HG02642 (cell line): ENCODE measurements at regions not wholly inside any gene's neighbourhood (a gene's known extent, or its start where the extent isn't known, plus 50 kb on each side); places are given as distances from the start of the nearest gene placed in this dataset.

Experiments
- ATAC-seq: cut with Tn5 transposase; IDR thresholded peaks from one replicate; pipeline ENCODE4 v1.9.1; 2021; ENCODE audit warnings: mild to moderate bottlenecking; ENCODE audit not compliant: unreplicated experiment, poor library complexity

- no peak for ATAC-seq
These were observed 233.6 kb upstream of the SRRM4 start for GRCh38 chr12:118747771-118748170.

- no peak for ATAC-seq
These were observed 232.6 kb upstream of the SRRM4 start for GRCh38 chr12:118748478-118749380.

GRCh38 chr12:118749646-118750045 lies 231.7 kb upstream of the SRRM4 start:
- ATAC-seq: no peak

DNA sequence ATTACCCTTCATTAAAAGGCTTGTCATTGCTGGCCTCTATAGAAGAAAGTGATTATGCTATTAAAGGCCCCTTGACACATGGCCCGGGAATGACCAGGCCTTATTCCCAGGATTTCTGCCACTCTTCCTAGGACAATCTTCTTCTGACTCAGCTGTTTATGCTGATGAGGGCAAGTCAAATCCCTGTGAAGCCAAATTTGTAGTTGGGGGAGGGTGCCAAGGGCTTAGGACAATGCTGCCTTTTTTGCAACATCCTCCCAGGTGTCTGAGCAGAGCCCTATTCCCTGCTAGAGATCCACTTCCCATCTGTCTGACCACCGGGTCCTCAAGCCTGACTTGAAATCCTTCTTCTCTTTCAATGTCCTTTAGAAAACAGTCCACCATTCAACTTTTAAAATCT lies 230.7 kb upstream of the SRRM4 start:
- ATAC-seq: no peak

DNA sequence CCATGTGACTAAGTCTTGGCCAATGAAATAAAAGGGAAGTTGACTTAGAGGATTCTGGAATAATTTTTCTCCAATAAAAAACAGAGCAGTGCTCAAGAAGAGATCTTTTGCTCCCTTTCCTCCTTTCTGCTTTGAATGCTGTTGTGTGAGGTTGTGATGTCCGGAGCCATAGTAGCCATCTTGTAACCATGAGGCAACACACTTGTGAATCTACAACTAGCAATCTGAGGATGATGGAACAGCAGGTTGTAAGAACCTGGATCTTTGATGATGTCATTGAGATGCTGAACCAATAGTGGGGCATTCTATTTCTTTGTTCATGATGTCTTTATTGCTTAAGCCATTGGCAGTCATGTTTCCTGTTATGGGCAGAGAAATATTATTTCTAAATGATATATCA lies 230.0 kb upstream of the SRRM4 start:
- no peak for ATAC-seq

DNA sequence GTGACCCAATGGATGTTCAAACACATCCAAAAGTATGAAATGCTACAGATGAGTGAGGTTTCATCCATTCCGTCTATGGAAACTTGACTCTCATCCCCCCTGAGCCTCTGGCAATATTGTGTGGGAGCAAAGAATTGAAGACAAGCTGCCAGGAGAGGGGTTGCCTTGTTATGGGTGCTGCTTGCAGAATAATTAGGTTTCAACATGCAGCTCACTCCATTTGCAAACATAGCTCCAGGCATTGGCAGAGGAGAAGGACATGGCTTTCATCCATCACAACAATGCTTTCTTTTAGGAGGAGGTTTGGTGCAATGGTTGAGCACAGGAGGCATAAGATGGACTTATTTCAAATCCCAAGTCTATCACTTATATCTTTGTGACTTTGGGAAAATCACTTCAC lies 220.7 kb upstream of the SRRM4 start:
- no peak for ATAC-seq

DNA sequence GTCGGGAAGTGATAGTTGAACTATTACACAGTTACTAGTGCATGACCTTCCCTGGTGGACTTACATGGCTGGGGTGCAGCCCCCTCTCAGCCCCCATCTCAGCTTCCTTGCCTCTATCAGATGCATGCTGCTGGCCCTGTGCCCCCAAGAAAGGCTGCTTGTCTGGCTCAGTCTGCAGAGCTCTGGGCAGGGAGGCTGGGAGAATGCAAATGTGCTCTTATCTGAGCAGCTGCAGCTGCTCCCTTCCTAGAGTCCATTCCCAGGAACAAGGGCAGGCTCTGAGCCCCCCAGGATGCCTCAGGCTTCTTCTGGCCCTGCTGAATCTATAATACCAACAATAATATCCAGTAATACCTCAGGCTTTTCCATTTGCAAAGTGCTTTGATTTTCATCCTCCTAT lies 218.1 kb upstream of the SRRM4 start:
- ATAC-seq: no peak

DNA sequence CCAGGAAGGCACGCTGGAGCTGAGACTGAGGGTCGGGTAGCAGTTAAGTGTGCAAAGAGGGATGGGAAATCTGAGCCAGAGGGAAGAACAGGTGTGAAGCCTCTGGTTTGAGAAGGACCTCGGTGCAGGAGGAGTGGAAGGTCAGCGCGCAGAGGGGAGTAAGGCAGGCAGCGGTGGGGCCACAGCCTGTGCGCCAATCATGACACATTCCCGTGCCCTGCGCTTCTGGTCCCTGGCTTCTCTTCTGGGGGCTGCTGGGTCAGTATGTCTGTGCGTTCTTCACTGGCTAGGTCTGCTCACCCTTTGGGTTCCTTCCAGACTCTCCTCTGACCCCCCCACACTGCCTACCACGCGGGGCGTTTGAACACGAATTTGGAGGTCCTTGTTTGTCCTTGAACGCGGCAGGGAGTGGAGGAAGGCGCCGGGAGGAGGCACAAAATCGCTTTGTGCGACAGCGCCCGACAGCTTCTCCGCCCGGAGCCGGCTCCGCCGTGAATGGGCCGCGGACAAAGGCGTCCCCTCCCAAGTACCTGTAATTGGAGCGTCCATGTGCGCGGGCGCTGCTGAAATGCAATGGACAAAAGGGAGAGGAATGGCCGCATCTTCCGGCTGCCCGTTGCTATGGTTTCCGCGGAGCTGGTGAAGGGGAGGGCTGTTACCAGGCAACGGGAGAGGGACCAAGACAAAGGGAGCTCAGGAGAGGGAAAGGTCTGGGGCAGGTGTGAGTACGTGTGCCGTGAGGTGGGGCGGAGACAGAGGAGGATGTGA lies 207.2 kb upstream of the SRRM4 start:
- ATAC-seq: no peak

GRCh38 chr12:118777504-118777903 lies 203.8 kb upstream of the SRRM4 start:
- ATAC-seq: no peak

DNA sequence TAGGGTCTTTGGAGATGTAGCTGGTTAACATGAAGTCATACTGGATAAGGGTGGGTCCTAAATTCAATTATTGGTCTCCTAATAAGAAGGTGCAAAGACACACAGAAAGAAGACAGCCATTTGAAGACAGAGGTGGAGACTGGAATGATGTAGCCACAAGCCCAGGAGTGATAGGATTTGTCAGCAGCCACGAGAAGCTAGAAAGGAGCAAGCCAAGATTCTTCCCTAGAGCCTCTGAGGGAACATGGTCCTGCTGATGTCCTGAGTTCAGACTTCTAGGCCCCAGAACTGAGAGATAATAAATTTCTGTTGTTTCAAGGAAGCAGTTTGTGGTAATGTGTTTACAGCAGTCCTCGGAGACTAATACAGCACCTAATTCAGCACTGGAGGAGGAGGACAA lies 203.3 kb upstream of the SRRM4 start:
- ATAC-seq: no peak

DNA sequence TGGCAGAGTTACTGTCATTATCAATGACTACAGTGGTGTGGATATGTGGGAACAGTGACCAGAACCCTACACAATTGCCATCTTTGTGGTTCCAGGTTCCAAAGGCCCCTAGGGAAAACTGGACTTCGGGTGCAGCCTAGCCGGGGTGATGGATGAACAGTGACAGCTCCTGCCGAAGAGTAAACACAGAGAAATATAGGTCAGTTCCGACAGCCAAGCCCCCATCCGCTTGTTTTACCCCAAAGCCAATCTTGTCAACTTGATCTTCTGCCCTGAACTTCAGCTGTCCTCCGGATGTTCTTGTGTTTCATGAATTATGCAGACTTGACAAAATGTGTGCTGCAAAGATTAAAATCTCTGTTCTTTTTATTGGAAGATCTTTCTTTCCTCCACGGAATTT lies 200.4 kb upstream of the SRRM4 start:
- no peak for ATAC-seq

- no peak for ATAC-seq
These were observed 199.6 kb upstream of the SRRM4 start for GRCh38 chr12:118781692-118782091.

- no peak for ATAC-seq
These were observed 197.6 kb upstream of the SRRM4 start for GRCh38 chr12:118783703-118784102.

DNA sequence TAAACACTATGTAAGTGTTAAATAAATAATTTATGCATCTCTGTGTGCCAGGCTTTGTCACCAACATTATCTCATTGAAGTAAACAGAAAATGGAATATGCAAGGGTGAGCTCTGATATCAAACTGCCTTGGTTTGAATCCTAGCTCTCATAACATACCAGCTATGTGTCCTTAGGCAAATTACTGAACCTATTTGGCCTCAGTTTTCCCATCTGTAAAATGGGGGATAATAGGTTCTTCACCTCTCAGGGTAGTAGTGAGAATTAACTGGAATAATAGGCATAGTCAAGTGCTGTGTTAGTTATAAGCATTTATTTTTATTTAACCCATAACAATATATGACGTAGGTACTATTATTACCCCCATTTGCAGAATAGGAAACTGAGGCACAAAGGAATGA lies 190.8 kb upstream of the SRRM4 start:
- no peak for ATAC-seq

DNA sequence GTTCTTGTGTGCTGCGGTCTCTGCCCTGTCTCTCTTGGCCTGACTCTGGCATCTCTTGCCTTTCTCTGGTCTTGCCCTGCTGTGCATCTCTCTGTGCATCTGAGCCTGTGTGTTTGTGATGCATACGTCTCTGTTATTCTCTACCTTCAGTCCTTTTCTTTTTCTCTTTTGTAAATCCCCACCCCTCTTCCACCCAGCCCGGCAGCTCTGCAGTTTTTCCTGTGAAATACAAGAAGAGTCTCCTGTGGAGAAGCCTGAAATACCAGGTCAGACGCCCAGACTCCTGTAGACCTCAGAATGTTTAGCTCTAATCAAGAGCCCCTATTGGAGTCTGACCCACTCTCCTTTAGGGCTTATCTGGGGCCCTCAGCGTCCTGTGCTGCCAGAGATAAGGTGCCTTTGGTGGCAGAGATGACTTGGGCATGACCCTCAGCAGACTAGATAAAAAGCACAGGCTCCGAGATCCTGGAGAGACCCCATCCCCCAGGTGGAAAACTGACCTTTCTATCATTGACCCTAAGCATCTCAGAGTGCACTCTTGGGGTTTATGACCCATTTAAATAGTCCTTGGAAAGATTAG lies 167.5 kb upstream of the SRRM4 start:
- no peak for ATAC-seq

GRCh38 chr12:118816296-118816695 lies 165.0 kb upstream of the SRRM4 start:
- no peak for ATAC-seq

- no peak for ATAC-seq
These were observed 159.9 kb upstream of the SRRM4 start for GRCh38 chr12:118821386-118821925.

DNA sequence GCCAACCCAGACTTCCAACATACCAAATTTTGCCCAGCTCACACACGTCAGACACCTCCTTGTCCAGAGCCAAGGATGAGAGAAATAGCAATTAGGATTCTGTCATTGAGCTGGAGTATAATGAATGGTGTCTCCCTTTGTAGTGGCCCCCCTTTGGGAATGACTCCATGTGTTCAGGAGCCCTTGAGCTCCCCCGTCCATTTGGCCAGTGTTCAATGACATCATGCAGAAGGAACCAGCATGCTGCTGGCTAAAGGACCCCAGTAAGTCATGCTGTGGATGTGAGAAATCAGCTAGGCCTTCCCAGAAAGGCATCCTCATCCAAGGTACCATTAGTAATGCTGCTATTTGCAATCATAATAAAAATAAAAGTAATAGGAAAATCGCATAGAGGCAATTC lies 158.8 kb upstream of the SRRM4 start:
- no peak for ATAC-seq

DNA sequence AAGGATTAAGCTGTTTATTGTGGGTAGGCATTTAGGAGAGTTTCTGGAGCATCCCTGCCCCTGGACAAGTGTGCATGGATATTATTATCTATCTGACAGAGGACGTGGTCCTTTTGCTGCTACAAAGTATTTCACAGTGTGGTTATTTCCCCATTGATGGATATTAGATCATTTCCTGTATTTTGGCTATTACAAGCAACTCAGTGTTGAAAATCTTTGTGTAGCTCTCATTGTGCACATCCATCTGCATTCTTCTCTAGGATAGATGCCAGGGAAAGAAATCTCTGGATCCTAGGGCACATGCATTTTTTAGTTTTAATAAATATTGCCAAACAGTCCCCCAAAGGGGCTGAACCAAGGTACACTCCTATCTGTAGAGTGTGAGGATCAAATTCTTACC lies 154.3 kb upstream of the SRRM4 start:
- ATAC-seq: no peak

- ATAC-seq: no peak
These were observed 153.7 kb upstream of the SRRM4 start for GRCh38 chr12:118827606-118828005.

DNA sequence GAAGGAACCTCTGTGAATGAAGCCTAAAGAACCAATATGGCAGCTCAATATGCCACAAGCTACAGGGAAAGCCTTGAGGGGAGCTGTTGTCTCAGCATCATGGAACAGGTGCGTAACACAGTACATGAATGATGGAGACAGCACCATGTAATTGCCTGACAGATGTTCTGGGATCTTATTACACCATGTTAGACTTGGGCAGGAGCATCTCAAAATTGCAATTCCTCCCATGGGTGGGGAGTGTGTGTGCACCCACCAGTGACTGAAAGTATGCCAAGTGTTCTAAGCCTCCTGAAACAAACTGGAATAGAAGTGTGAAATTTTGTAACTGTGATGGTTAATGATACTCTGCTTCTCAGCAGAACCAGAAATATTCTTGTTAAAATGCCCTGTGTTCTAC lies 151.0 kb upstream of the SRRM4 start:
- ATAC-seq: no peak
